Ishikawa (cell line): ENCODE measurements at regions not wholly inside any gene's neighbourhood (a gene's known extent, or its start where the extent isn't known, plus 50 kb on each side); places are given as distances from the start of the nearest gene placed in this dataset.

Experiments used
- CREB1 ChIP-seq: IDR thresholded peaks from 2 replicates; pipeline ENCODE4 v1.6.1; 2012; ENCODE audit warnings: low read depth
- EGR1 ChIP-seq: IDR thresholded peaks from 2 replicates; pipeline ENCODE4 v1.6.1; 2012
- EP300 ChIP-seq: IDR thresholded peaks from 2 replicates; pipeline ENCODE4 v1.6.1; 2012; ENCODE audit warnings: borderline replicate concordance
- TAF1 ChIP-seq: IDR thresholded peaks from 2 replicates; pipeline ENCODE4 v1.6.1; 2012; ENCODE audit warnings: low read depth, mild to moderate bottlenecking
- TEAD4 ChIP-seq: IDR thresholded peaks from 2 replicates; pipeline ENCODE4 v1.6.1; 2012
- TF ChIP-seq, protein P1 (sequence below): IDR thresholded peaks from 2 replicates; pipeline ENCODE4 v1.6.1; 2012
- TF ChIP-seq, protein P2 (sequence below): IDR thresholded peaks from 2 replicates; pipeline ENCODE4 v1.6.1; 2012
- TF ChIP-seq, protein P3 (sequence below): IDR thresholded peaks from 2 replicates; pipeline ENCODE4 v1.6.1; 2012; ENCODE audit warnings: low read depth, mild to moderate bottlenecking

DNA sequence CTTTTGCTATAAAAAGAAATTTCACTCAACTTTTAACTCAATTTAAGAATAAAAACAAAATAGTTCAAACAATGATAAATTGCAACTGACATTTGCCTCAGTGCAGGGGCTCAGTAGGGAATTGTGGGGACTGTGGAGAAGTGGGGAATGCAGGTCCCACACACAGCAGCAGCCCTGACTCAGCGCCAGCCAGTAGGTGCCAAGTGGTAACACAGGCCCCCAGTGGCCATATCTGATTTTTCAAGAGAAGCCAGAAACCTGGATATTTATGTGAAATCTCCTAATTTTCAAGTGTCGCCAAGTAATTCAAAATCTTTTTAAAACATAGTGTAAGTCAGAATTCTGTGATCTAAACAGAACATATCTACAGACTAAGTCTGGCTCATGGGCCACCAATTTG, 186.3 kb downstream of the EN1 start:
- TF ChIP-seq EP300 (no peak), TEAD4 (no peak), EGR1 (no peak), CREB1 (no peak), TAF1 (no peak)
- TF ChIP-seq, protein P1, sequence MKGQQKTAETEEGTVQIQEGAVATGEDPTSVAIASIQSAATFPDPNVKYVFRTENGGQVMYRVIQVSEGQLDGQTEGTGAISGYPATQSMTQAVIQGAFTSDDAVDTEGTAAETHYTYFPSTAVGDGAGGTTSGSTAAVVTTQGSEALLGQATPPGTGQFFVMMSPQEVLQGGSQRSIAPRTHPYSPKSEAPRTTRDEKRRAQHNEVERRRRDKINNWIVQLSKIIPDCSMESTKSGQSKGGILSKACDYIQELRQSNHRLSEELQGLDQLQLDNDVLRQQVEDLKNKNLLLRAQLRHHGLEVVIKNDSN, result no peak
- TF ChIP-seq, protein P2, sequence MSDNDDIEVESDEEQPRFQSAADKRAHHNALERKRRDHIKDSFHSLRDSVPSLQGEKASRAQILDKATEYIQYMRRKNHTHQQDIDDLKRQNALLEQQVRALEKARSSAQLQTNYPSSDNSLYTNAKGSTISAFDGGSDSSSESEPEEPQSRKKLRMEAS, result no peak
- TF ChIP-seq, protein P3, sequence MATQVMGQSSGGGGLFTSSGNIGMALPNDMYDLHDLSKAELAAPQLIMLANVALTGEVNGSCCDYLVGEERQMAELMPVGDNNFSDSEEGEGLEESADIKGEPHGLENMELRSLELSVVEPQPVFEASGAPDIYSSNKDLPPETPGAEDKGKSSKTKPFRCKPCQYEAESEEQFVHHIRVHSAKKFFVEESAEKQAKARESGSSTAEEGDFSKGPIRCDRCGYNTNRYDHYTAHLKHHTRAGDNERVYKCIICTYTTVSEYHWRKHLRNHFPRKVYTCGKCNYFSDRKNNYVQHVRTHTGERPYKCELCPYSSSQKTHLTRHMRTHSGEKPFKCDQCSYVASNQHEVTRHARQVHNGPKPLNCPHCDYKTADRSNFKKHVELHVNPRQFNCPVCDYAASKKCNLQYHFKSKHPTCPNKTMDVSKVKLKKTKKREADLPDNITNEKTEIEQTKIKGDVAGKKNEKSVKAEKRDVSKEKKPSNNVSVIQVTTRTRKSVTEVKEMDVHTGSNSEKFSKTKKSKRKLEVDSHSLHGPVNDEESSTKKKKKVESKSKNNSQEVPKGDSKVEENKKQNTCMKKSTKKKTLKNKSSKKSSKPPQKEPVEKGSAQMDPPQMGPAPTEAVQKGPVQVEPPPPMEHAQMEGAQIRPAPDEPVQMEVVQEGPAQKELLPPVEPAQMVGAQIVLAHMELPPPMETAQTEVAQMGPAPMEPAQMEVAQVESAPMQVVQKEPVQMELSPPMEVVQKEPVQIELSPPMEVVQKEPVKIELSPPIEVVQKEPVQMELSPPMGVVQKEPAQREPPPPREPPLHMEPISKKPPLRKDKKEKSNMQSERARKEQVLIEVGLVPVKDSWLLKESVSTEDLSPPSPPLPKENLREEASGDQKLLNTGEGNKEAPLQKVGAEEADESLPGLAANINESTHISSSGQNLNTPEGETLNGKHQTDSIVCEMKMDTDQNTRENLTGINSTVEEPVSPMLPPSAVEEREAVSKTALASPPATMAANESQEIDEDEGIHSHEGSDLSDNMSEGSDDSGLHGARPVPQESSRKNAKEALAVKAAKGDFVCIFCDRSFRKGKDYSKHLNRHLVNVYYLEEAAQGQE, result no peak
